Urinary bladder (tissue), 3 donors: ENCODE measurements at regions not wholly inside any gene's neighbourhood (a gene's known extent, or its start where the extent isn't known, plus 50 kb on each side); places are given as distances from the start of the nearest gene placed in this dataset.
"Not testable (repeated sequence)": the region's sequence is repeated elsewhere in the genome, so short reads cannot be mapped to it uniquely, and the experiment has no call there.

Source experiments
- DNase-seq: peaks from one replicate; pipeline ENCODE4 v3.0.0-alpha.2; 2015; ENCODE audit errors: extremely low spot score
- H3K27ac ChIP-seq: one replicate; pipeline ENCODE4 v1.5.1; 2013; ENCODE audit warnings: low read depth, mild to moderate bottlenecking, moderate library complexity
- H3K36me3 ChIP-seq: one replicate; pipeline ENCODE4 v1.6.1; 2013; ENCODE audit warnings: mild to moderate bottlenecking, moderate library complexity; ENCODE audit not compliant: insufficient read depth
- H3K4me1 ChIP-seq: one replicate; pipeline ENCODE4 v1.6.1; 2013; ENCODE audit warnings: mild to moderate bottlenecking, moderate library complexity; ENCODE audit not compliant: insufficient read depth
- H3K4me3 ChIP-seq: one replicate; pipeline ENCODE4 v1.5.1; 2013; ENCODE audit warnings: low read depth, low read length
- WGBS: extraction: QIAGEN DNeasy Blood & Tissue Kit; methylation state at CpG from one replicate; pipeline ENCODE4 v1.1.7; 2013; 5-methylcytosine and 5-hydroxymethylcytosine counted together
- donor health status: healthy with polysubstance abuse.
- donor health status: healthy.

DNA sequence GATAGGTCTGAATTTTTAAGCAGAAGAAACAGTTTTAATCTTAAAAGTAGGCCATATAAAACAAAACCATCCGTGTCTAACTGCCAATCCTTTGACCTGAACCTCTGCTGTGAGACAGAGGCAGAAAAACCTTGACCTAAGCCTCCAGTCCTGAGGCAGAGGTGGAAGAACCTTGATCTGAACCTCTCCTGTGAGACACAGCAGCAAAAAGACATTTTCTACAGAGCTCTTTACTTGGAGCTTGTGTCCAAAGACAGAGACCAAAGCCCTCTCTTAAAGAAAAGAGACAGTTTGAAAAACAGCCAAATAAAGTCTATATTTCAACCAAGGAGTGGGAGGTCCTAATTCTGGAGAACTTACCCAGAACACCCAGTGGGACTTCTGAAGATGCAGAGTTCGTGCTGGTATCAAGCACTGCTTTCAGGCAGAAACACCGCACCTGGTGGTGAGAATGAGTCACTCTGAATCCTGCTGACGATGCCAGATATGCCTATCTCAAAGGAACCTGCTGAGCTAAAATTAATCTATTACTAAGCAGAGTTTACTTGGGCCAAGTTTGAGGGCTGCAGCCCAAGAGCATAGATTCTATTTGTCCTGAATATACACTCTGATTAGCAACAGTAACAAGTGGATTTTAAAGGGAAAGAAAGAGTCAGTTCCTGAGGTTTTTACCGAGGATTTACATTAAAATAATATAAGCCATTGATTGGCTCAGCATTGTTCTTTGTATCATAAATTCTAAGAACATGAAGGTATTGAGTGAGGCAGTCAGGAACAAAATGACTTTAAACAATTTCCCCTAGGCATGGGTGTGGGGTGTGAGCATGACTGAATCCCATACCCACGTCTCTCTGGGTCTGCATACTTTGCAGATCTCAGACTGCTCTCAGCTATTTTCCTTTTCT, 806.4 kb downstream of the TRIB2 start:
- no peaks in the 10 kb centered on the region for H3K36me3 ChIP-seq
- no peak overlapping the region for H3K4me3 ChIP-seq
- H3K27ac ChIP-seq: no peak overlapping the region
- no peaks in the 10 kb centered on the region for H3K4me1 ChIP-seq
- no peak for DNase-seq
- 37% methylated on average over 6 of the region's 6 CpGs for whole genome bisulfite sequencing

DNA sequence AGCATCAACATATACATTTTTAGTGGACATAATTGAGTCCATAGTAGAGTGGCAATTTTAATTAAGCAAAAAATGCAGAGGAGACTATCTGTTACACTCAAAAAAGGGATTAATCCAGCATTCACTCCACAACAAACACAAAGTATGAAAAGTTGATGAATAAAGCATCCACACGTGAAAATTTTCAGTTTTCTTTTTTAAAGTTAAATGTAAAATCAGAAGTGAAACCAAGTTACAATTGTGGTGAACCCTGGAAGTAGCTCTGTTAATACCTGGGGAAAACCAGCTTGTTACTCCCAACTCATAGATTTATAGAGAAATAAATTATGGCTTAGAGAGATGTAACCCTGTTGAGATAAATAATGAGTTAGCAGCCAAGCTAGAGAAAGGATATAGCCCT, 807.8 kb downstream of the TRIB2 start:
- Histone ChIP-seq H3K27ac (no peak overlapping the region), H3K36me3 (no peaks in the 10 kb centered on the region), H3K4me3 (no peak overlapping the region), H3K4me1 (no peaks in the 10 kb centered on the region)
- no peak for DNase-seq
- WGBS: 83% methylated on average over 1 of the region's 1 CpG

DNA sequence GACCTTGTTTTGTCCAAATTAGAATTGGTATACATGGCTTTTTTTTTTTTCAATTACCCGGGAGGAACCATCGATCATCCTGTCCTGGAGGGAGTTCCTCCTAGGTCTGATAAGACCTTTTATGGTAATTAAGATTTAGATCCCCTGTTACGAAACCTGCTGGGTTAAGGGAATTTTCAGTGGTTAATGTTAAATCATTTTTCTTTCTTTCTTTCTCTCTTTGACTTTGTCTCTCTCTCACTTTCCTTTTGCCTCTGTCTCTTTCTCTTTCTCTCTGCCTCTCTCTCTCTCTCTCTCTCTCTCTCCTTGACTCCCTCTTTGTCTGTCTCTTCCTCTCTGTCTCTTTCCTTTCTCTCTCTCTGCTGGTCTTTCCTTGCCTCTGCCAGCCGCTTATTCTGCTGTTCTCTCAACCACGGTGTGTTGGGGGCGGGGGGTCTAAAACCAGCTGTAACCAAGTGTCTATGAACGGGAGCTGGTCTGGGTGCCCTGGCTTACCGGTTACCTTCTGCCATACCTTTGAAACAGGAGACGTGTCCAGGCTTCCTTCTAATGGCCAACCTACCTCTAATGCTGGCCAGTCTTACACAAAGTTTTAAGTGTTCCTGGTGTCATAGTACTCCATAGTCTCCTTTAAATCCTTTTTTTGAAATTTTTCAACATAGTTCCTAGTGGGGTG, 815.1 kb downstream of the TRIB2 start:
- WGBS: 78% methylated on average over 9 of the region's 9 CpGs
- H3K4me3 ChIP-seq, H3K36me3 ChIP-seq: not testable (repeated sequence)

DNA sequence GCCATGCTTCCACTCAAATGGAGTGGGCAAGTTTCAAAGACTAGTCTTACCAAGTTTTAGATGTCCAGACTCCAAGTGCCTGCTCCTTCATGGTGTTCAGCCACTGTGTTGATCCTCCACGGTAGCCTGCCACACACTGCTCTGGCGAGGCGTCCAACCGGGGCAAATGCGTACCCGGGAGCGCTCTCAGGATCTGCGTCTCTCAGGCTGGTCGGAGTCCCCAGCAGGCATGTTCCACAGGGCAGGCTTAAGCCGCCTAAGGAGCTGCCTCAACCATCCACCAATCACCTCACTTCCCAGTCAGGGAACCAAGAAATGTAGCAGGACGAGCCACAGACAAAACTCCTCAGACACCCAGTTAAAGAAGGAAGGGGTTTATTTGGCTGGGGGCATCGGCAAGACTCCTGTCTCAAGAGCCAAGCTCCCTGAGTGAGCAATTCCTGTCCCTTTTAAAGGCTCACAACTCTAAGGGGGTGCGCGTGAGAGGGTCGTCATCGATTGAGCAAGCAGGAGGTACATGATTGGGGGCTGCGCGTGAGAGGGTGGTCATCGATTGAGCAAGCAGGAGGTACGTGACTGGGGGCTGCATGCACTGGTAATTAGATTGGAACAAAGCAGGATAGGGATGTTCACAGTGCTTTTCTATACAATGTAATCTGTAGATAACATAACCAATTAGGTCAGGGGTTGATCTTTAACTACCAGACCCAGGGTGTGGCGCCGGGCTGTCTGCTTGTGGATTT, 816.2 kb downstream of the TRIB2 start:
- not testable (repeated sequence) for H3K4me1 ChIP-seq, H3K36me3 ChIP-seq, DNase-seq, H3K27ac ChIP-seq, H3K4me3 ChIP-seq
- 88% methylated on average over 22 of the region's 22 CpGs for WGBS

More for the DNA sequence above, 815.1 kb downstream of the TRIB2 start:
- not testable (repeated sequence) for H3K4me1 ChIP-seq, H3K27ac ChIP-seq, DNase-seq

DNA sequence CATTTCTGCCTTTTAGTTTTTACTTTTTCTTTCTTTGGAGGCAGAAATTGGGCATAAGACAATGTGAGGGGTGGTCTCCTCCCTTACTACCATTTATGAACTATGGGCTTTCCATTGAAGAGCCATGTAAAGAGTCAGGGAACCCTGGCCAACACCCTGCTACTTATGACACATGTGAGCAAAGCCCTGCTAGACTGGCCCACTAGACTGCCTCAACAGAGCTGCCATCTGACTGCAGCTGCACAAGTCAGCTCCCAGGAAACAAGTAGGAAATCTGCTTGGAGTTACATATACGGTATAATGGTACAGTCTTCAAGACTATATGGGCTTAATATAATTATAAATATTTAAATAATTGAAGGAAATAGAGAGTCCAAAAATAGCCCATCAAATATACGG, 816.8 kb downstream of the TRIB2 start:
- no peak for DNase-seq
- H3K36me3 ChIP-seq: no peaks in the 10 kb centered on the region
- no peak overlapping the region for H3K27ac ChIP-seq
- no peaks in the 10 kb centered on the region for H3K4me1 ChIP-seq
- no peak overlapping the region for H3K4me3 ChIP-seq
- WGBS: 88% methylated on average over 2 of the region's 2 CpGs

DNA sequence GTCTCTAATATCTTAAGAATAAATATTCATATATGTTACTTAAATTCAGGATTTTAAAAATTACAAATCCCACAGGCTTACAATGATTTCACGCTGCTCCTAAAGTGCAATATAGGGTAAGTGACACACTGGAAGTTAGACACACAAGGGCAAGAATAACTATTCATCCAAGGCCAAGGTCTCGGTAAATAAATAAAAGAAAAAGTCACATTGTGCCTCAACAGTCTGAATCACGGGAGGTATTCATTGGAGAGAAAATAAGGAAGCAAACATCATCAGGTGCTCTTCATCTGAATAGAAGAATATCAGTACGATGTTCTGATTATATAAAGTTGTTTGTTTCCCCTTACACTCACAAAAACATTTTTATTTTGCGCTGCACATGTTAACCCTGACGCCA, 820.2 kb downstream of the TRIB2 start:
- DNase-seq: no peak
- WGBS: 57% methylated on average over 6 of the region's 6 CpGs
- Histone ChIP-seq H3K4me3 (no peak overlapping the region), H3K36me3 (no peaks in the 10 kb centered on the region), H3K4me1 (no peaks in the 10 kb centered on the region), H3K27ac (no peak overlapping the region)

DNA sequence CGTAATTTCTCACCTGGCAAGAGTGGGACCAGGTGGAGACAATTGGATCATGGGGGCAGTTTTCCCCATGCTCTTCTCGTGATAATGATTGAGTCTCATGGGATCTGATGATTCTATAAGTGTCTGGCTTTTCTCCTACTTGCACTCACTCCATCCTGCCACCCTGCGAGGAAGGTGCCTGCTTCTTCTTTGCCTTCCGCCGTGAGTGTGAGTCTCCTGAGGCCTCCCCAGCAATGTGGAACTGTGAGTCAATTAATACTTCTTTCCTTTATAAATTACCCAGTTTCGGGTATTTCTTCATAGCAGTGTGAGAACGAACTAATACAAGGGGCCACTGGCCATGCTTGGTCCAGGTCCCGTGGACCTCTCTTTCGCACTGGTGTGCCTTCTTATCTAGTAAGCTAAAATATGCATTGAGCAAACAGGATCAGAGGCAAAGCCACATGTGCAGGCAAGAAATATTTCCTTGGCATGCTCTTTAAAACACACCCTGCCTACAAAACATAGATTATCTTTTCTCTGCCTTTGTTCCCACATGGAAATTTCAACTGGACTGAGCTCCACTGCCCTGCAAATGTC, 821.1 kb downstream of the TRIB2 start:
- Histone ChIP-seq H3K4me1 (no peaks in the 10 kb centered on the region), H3K27ac (no peak overlapping the region), H3K4me3 (no peak overlapping the region), H3K36me3 (no peaks in the 10 kb centered on the region)
- 60% methylated on average over 9 of the region's 9 CpGs for WGBS
- no peak for DNase-seq

DNA sequence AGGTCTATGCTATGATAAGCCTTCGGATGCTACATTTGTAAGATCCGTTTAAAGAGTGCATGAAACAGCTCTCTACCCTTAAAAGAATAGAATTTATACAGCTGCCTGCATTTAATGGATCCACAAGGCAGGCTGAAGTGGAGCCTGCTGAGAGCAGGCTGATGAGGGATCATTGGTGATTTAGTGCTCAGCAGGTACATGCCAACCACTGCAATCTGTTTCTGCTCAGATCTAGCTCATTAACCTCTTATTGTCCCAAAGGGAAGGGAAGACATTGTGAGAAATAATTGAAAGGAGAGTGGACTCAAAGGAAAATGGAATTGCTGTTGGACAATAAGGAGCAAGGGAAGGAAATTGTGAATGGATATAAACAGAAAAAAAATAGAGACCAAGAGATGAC, 822.6 kb downstream of the TRIB2 start:
- Histone ChIP-seq H3K27ac (no peak overlapping the region), H3K4me1 (no peaks in the 10 kb centered on the region), H3K4me3 (no peak overlapping the region), H3K36me3 (no peaks in the 10 kb centered on the region)
- no peak for DNase-seq
- 74% methylated on average over 2 of the region's 2 CpGs for whole genome bisulfite sequencing

DNA sequence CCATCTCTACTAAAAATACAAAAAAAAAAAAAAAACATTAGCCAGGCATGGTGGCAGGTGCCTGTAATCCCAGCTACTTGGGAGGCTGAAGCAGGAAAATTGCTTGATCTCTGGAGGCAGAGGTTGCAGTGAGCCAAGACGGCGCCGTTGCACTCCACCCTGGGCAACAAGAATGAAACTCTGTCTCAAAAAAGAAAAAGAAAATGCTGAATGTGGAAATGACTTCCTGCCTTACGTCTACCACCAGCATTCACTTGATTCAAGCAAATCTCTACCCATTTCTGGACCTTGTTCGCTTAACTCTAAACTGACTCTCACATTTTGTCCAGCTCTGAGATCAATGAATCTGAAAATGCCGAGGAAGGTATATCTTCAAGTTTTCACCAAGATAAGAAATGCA, 825.3 kb downstream of the TRIB2 start:
- DNase-seq: no peak
- H3K4me3 ChIP-seq: no peak overlapping the region
- WGBS: 77% methylated on average over 6 of the region's 6 CpGs

DNA sequence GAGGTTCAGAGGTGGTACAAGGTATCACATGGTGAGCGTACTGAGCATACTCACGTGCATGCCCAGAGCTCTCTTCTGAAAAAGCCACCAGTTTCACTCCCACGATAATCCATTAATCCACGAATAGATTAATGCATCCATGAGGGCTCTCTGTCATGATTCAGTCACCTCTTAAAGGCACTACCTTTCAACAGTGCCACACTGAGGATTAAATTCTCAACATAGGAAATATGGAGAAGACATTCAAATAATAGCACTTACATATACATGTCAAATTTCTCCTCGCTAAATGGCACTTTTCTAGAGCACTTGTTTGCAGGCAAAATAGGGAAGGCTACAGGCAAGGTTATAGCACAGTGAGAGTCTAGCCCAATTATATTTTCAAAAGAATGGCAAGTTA, 825.9 kb downstream of the TRIB2 start:
- WGBS: 79% methylated on average over 5 of the region's 5 CpGs
- Histone ChIP-seq H3K27ac (no peak overlapping the region), H3K36me3 (no peaks in the 10 kb centered on the region), H3K4me3 (no peak overlapping the region), H3K4me1 (no peaks in the 10 kb centered on the region)
- no peak for DNase-seq

More for the DNA sequence above, 825.3 kb downstream of the TRIB2 start:
- H3K36me3 ChIP-seq: no peaks in the 10 kb centered on the region
- no peak overlapping the region for H3K27ac ChIP-seq
- H3K4me1 ChIP-seq: no peaks in the 10 kb centered on the region

DNA sequence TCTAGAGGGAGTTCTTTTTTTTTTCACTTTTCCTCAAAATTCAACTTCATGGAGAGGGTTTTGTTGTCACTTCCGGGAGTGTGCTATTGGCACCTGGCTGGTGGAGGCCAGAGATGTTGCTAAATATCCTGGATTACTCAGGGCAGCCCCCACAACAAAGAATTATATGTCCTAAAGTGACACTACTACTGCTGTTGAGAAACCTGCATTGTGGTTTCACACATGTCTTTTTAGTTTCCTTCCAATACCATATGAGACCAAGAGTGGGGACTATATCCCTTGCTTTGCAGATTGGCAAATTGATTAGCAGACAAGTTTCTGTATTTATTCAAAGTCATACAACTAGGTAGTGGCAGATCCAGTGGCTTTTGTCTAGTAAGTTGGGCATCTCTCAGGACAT, 826.8 kb downstream of the TRIB2 start:
- Histone ChIP-seq H3K4me1 (no peaks in the 10 kb centered on the region), H3K27ac (no peak overlapping the region), H3K4me3 (no peak overlapping the region), H3K36me3 (no peaks in the 10 kb centered on the region)
- WGBS: 81% methylated on average over 1 of the region's 1 CpG
- no peak for DNase-seq

DNA sequence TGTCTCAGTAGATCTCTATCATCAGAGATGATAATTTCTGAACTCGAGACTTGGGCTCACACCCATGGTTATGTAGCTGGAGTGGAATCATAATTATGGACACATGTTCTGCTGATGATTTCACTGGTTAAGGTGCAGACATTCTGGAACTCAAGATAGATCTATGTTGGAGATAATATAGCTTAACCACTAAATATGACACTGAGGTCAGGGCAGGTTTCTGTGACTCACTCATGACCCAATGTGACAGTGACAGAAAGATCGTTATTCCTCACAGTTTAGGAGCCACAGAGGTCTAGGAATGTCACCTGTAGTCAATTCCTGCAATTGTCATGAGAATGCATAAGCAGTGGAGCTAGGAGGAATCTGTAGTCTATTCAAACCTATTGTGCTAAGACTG, 828.6 kb downstream of the TRIB2 start:
- 53% methylated on average over 2 of the region's 2 CpGs for WGBS
- Histone ChIP-seq H3K27ac (no peak overlapping the region), H3K4me1 (no peaks in the 10 kb centered on the region)

DNA sequence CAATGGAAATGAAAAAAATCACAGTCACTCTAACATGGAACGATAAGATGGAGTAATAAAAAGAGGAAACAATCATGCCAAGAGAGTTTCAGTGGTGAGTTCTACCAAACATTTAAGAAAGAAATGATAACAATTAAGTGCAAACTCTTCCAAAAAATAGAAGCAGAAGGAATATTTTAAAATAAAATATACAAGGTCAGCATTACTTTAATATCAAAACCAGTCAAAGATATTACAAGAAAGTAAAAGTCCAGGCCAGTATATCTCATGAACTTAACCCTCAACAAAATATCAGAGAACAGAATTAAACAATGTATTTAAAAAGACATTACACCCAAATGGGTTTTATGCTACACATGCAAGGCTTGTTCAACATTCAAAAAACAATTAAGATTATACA, 829.4 kb downstream of the TRIB2 start:
- no peak overlapping the region for H3K4me3 ChIP-seq
- WGBS: 73% methylated on average over 1 of the region's 1 CpG
- DNase-seq: no peak

More for the DNA sequence above, 828.6 kb downstream of the TRIB2 start:
- Histone ChIP-seq H3K36me3 (no peaks in the 10 kb centered on the region), H3K4me3 (no peak overlapping the region)
- no peak for DNase-seq

More for the DNA sequence above, 829.4 kb downstream of the TRIB2 start:
- Histone ChIP-seq H3K27ac (no peak overlapping the region), H3K36me3 (no peaks in the 10 kb centered on the region), H3K4me1 (no peaks in the 10 kb centered on the region)
